Cardiac muscle cell (in vitro differentiated cells and primary cell): ENCODE measurements at regions not wholly inside any gene's neighbourhood (a gene's known extent, or its start where the extent isn't known, plus 50 kb on each side); places are given as distances from the start of the nearest gene placed in this dataset.

ENCODE experiments used
- DNase-seq, 2 donors: peaks; one replicate each; pipeline versions ENCODE4 v3.0.0 to v3.0.0-alpha.2; 2010 to 2017; ENCODE audit warnings: low read depth in 1 of 2, low spot score in 1 of 2
- H3K27ac ChIP-seq: fragments of 200-600 bp; sonication (generic); 2 replicates; pipeline ENCODE4 v1.5.1; 2016
- H3K27me3 ChIP-seq: fragments of 200-600 bp; sonication (generic); 2 replicates; pipeline ENCODE4 v1.6.0; 2016; ENCODE audit warnings: control low read depth
- H3K36me3 ChIP-seq: fragments of 200-600 bp; sonication (generic); 2 replicates; pipeline ENCODE4 v1.5.1; 2016; ENCODE audit warnings: control low read depth
- H3K4me1 ChIP-seq: fragments of 200-600 bp; sonication (generic); 2 replicates; pipeline ENCODE4 v1.8.1; 2017; ENCODE audit warnings: low read depth, mild to moderate bottlenecking, mixed run types
- H3K4me3 ChIP-seq: fragments of 200-600 bp; sonication (generic); 2 replicates; pipeline ENCODE4 v1.5.1; 2016; ENCODE audit warnings: mild to moderate bottlenecking
- H3K9me3 ChIP-seq: fragments of 200-600 bp; sonication (generic); 2 replicates; pipeline ENCODE4 v1.5.1; 2017; ENCODE audit warnings: low read depth, mild to moderate bottlenecking, control low read depth
- TF ChIP-seq, protein P1 (sequence below): IDR thresholded peaks from 2 replicates; pipeline ENCODE4 v1.5.1; 2012; ENCODE audit warnings: low read depth, mild to moderate bottlenecking, low read length

DNA sequence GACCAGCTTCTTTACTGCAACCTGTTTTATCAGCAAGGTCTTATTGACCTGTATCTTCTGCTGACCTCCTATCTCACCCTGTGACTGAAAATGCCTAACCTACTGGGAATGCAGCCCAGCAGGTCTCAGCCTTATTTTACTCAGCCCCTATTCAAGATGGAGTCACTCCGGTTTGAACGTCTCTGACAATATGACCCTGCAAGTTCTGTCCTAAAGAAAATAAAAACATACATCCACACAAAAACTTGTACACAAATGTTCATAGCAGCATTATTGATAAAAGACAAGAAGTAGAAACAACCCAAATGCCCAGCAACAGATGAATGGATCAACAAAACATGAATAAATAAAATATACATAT lies 59.5 kb upstream of the FAM9C start:
- TF ChIP-seq, protein P1, sequence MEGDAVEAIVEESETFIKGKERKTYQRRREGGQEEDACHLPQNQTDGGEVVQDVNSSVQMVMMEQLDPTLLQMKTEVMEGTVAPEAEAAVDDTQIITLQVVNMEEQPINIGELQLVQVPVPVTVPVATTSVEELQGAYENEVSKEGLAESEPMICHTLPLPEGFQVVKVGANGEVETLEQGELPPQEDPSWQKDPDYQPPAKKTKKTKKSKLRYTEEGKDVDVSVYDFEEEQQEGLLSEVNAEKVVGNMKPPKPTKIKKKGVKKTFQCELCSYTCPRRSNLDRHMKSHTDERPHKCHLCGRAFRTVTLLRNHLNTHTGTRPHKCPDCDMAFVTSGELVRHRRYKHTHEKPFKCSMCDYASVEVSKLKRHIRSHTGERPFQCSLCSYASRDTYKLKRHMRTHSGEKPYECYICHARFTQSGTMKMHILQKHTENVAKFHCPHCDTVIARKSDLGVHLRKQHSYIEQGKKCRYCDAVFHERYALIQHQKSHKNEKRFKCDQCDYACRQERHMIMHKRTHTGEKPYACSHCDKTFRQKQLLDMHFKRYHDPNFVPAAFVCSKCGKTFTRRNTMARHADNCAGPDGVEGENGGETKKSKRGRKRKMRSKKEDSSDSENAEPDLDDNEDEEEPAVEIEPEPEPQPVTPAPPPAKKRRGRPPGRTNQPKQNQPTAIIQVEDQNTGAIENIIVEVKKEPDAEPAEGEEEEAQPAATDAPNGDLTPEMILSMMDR = no peak
- Histone ChIP-seq H3K27me3 (no peaks in the 10 kb centered on the region), H3K4me3 (no peak overlapping the region), H3K9me3 (no peaks in the 10 kb centered on the region), H3K27ac (no peak overlapping the region), H3K36me3 (no peaks in the 10 kb centered on the region), H3K4me1 (no peaks in the 10 kb centered on the region)
- no peak for DNase-seq

DNA sequence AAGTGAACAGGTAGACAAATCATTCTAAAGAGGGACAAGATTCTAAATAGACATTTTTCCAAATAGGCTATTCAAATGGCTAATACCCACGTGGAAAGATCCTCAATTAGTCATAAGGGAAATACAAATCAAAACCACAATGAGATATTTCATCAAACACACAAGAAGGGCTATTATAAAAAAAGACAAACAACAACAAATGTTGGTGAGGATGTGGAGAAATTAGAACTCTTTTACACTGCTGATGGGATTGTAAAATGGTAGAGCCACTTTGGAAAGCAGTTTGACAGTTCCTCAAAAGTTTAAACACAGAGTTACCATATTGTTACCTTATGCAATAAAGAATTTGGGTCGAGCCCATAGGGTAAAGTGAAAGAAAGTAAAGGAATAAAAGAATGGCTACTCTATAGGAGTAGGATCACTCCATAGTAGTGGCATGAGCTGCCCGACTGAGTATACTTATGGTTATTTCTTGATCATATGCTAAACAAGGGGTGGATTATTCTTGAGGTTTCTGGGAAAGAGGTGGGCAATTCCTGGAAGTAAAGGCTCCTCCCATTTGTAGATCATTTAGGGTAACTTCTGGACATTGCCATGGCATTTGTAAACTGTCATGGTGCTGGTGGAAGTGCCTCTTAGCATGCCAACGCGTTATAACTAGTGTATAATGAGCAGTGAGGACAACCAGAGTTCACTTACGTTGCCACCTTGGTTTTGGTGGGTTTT lies 58.9 kb upstream of the FAM9C start:
- Histone ChIP-seq H3K27me3 (no peaks in the 10 kb centered on the region), H3K4me3 (no peak overlapping the region)

DNA sequence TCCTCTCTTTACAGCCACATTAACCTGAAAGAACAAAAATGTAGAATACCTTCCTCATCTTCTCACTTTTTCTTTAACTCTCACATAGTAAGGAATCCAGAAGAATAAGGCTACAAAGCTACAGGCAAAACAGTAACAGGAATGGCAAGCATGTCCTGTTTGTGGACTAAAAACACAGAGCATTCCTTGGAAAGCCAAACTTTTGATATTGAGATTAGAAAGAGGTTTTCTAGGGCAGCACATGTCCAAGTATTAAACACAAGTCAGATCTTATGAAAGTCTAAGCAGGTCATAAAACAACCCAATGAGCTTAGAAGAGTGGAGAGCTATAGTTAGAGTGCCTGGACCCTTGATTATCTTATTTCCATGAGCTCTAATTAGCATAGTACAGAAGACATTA lies 58.2 kb upstream of the FAM9C start:
- no peak overlapping the region for H3K27ac ChIP-seq
- TF ChIP-seq, protein P1 = no peak
- peak in 1 of 2 donors; percentile 50 for DNase-seq

More for the DNA sequence above, 58.9 kb upstream of the FAM9C start:
- TF ChIP-seq, protein P1 = no peak
- H3K36me3 ChIP-seq = no peaks in the 10 kb centered on the region
- H3K27ac ChIP-seq = no peak overlapping the region
- no peaks in the 10 kb centered on the region for H3K9me3 ChIP-seq
- H3K4me1 ChIP-seq = no peaks in the 10 kb centered on the region
- DNase-seq = no peak

DNA sequence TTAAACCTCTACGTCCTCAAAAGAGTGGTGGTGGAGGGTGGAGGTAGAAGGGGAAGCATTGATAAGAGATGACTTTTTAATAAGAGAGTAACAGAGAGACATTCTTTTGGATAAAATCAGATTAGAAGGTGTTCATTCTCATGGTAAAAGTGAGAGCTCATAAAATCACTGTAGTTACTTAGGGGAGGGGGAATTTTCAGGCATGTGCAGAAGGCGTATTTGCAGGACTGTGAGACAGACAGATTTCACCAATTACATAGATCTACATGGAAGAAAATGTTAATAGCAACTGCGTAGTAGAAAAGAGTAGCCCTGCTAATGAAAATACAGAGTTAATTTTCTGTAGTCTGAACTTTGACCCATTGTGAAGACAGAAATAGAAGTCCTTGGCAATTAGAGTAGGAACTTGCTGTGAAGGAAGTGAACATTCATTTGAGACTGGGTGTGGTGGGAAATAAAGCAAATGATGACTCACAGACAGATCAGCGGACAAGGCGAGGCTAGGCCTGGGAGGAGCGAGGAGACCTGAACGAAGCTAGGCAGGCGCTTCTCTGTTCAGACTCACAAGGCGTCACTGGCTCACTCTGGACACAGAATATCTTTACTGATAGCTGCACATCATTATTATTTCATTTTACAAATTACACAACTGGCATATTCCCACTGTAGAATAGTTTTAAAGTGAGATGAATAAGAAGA lies 57.2 kb upstream of the FAM9C start:
- H3K27me3 ChIP-seq = no peaks in the 10 kb centered on the region
- no peaks in the 10 kb centered on the region for H3K4me1 ChIP-seq
- no peaks in the 10 kb centered on the region for H3K36me3 ChIP-seq

More for the DNA sequence above, 58.2 kb upstream of the FAM9C start:
- Histone ChIP-seq H3K9me3 (no peaks in the 10 kb centered on the region), H3K4me1 (no peaks in the 10 kb centered on the region), H3K36me3 (no peaks in the 10 kb centered on the region), H3K4me3 (no peak overlapping the region), H3K27me3 (no peaks in the 10 kb centered on the region)

DNA sequence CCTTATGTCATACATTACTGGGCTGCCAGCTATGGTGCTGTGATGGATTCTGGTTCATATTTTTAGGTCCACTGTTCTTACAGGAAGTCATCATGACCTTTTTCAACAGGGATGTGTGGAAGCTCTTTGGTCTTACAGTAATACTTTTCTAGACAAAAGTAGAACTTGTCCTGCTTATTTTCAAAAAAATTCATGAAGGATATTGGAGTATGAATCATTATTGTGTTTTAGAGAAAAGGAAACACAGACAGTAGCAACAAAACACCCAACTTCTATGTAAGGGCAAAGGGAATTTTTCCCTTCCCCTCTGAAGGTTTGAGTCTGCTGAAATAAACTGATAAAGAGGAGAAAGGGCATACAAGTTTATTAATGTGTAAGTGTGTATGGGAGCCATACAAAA lies 54.7 kb upstream of the FAM9C start:
- H3K27ac ChIP-seq = no peak overlapping the region

More for the DNA sequence above, 57.2 kb upstream of the FAM9C start:
- no peak overlapping the region for H3K27ac ChIP-seq
- peak in 1 of 2 donors; percentile 84 for DNase-seq
- H3K9me3 ChIP-seq = no peaks in the 10 kb centered on the region
- TF ChIP-seq, protein P1 = no peak
- no peak overlapping the region for H3K4me3 ChIP-seq

More for the DNA sequence above, 54.7 kb upstream of the FAM9C start:
- Histone ChIP-seq H3K27me3 (no peaks in the 10 kb centered on the region), H3K4me3 (no peak overlapping the region), H3K4me1 (no peaks in the 10 kb centered on the region), H3K9me3 (no peaks in the 10 kb centered on the region), H3K36me3 (no peaks in the 10 kb centered on the region)
- TF ChIP-seq, protein P1 = no peak
- DNase-seq = peak in 1 of 2 donors; percentile 10
